ENCODE measurements at regions not wholly inside any gene's neighbourhood (a gene's known extent, or its start where the extent isn't known, plus 50 kb on each side); places are given as distances from the start of the nearest gene placed in this dataset.

DNA sequence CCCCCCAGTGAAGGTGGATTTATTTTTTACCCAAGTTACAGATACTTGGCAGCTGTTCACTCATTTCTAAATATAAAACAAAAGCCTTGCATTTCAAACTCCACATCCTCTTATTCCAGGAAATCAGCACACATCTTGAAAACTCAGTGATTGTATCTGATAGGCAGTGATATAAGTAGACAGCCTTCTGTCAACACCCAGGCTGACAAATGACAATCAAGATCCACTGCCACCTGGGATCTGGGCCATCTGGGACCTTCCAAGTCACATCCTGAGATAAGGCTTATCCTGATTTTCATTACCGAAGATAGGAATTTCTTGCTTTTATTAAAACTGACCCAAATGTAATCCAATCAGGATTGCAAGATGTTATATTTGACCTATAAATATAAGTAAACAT lies 201.3 kb upstream of the PUM3 start (continued):
- TF ChIP-seq, protein P1, sequence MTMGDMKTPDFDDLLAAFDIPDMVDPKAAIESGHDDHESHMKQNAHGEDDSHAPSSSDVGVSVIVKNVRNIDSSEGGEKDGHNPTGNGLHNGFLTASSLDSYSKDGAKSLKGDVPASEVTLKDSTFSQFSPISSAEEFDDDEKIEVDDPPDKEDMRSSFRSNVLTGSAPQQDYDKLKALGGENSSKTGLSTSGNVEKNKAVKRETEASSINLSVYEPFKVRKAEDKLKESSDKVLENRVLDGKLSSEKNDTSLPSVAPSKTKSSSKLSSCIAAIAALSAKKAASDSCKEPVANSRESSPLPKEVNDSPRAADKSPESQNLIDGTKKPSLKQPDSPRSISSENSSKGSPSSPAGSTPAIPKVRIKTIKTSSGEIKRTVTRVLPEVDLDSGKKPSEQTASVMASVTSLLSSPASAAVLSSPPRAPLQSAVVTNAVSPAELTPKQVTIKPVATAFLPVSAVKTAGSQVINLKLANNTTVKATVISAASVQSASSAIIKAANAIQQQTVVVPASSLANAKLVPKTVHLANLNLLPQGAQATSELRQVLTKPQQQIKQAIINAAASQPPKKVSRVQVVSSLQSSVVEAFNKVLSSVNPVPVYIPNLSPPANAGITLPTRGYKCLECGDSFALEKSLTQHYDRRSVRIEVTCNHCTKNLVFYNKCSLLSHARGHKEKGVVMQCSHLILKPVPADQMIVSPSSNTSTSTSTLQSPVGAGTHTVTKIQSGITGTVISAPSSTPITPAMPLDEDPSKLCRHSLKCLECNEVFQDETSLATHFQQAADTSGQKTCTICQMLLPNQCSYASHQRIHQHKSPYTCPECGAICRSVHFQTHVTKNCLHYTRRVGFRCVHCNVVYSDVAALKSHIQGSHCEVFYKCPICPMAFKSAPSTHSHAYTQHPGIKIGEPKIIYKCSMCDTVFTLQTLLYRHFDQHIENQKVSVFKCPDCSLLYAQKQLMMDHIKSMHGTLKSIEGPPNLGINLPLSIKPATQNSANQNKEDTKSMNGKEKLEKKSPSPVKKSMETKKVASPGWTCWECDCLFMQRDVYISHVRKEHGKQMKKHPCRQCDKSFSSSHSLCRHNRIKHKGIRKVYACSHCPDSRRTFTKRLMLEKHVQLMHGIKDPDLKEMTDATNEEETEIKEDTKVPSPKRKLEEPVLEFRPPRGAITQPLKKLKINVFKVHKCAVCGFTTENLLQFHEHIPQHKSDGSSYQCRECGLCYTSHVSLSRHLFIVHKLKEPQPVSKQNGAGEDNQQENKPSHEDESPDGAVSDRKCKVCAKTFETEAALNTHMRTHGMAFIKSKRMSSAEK (CRISPR knock-in tag; IDR thresholded peaks at IDR 0.05; ENCODE audit: borderline replicate concordance) = no peak
- TF ChIP-seq NFATC4 (CRISPR knock-in tag; IDR thresholded peaks at IDR 0.05) (no peak), NR3C1 (CRISPR knock-in tag; conservative IDR thresholded peaks at IDR 0.05; ENCODE audit: low read depth) (no peak), NFYB (CRISPR knock-in tag; conservative IDR thresholded peaks at IDR 0.05; ENCODE audit: low read depth) (no peak), ESRRA (CRISPR knock-in tag; IDR thresholded peaks at IDR 0.05; ENCODE audit: borderline replicate concordance) (no peak), FOXJ3 (CRISPR knock-in tag; IDR thresholded peaks at IDR 0.05; ENCODE audit: borderline replicate concordance) (no peak), IRF2 (CRISPR knock-in tag; IDR thresholded peaks at IDR 0.05; ENCODE audit: borderline replicate concordance, low read depth) (no peak)
- TF ChIP-seq, protein P2, sequence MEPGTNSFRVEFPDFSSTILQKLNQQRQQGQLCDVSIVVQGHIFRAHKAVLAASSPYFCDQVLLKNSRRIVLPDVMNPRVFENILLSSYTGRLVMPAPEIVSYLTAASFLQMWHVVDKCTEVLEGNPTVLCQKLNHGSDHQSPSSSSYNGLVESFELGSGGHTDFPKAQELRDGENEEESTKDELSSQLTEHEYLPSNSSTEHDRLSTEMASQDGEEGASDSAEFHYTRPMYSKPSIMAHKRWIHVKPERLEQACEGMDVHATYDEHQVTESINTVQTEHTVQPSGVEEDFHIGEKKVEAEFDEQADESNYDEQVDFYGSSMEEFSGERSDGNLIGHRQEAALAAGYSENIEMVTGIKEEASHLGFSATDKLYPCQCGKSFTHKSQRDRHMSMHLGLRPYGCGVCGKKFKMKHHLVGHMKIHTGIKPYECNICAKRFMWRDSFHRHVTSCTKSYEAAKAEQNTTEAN (CRISPR knock-in tag; IDR thresholded peaks at IDR 0.05) = no peak
- TF ChIP-seq, protein P3, sequence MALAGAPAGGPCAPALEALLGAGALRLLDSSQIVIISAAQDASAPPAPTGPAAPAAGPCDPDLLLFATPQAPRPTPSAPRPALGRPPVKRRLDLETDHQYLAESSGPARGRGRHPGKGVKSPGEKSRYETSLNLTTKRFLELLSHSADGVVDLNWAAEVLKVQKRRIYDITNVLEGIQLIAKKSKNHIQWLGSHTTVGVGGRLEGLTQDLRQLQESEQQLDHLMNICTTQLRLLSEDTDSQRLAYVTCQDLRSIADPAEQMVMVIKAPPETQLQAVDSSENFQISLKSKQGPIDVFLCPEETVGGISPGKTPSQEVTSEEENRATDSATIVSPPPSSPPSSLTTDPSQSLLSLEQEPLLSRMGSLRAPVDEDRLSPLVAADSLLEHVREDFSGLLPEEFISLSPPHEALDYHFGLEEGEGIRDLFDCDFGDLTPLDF (CRISPR knock-in tag; IDR thresholded peaks at IDR 0.05) = no peak

- DNase-seq (ENCODE audit: low spot score) = no peak
- Mint-ChIP-seq H3K36me3 (no peaks in the 10 kb centered on the region), H3K4me3 (no peak overlapping the region), H3K9me3 (no peaks in the 10 kb centered on the region), H3K27me3 (ENCODE audit: low read depth) (no peaks in the 10 kb centered on the region), H3K27ac (no peak overlapping the region), H3K4me1 (no peaks in the 10 kb centered on the region)
- TF ChIP-seq MXD4 (CRISPR knock-in tag; IDR thresholded peaks at IDR 0.05; ENCODE audit: borderline replicate concordance) = no peak
- TF ChIP-seq ZNF138 (CRISPR knock-in tag; conservative IDR thresholded peaks at IDR 0.05) = no peak
- TF ChIP-seq EMX1 (CRISPR knock-in tag; IDR thresholded peaks at IDR 0.05) = no peak
- TF ChIP-seq GTF2I (CRISPR knock-in tag; conservative IDR thresholded peaks at IDR 0.05) = no peak
- TF ChIP-seq, protein P4, sequence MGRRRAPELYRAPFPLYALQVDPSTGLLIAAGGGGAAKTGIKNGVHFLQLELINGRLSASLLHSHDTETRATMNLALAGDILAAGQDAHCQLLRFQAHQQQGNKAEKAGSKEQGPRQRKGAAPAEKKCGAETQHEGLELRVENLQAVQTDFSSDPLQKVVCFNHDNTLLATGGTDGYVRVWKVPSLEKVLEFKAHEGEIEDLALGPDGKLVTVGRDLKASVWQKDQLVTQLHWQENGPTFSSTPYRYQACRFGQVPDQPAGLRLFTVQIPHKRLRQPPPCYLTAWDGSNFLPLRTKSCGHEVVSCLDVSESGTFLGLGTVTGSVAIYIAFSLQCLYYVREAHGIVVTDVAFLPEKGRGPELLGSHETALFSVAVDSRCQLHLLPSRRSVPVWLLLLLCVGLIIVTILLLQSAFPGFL (CRISPR knock-in tag; IDR thresholded peaks at IDR 0.05; ENCODE audit: borderline replicate concordance) = no peak
- TF ChIP-seq, protein P5, sequence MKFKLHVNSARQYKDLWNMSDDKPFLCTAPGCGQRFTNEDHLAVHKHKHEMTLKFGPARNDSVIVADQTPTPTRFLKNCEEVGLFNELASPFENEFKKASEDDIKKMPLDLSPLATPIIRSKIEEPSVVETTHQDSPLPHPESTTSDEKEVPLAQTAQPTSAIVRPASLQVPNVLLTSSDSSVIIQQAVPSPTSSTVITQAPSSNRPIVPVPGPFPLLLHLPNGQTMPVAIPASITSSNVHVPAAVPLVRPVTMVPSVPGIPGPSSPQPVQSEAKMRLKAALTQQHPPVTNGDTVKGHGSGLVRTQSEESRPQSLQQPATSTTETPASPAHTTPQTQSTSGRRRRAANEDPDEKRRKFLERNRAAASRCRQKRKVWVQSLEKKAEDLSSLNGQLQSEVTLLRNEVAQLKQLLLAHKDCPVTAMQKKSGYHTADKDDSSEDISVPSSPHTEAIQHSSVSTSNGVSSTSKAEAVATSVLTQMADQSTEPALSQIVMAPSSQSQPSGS (CRISPR knock-in tag; IDR thresholded peaks at IDR 0.05; ENCODE audit: borderline replicate concordance, low read depth) = no peak
- TF ChIP-seq ATF3 (CRISPR knock-in tag; conservative IDR thresholded peaks at IDR 0.05) = no peak
- TF ChIP-seq CTCF (IDR thresholded peaks at IDR 0.05) = no peak
- TF ChIP-seq, protein P6, sequence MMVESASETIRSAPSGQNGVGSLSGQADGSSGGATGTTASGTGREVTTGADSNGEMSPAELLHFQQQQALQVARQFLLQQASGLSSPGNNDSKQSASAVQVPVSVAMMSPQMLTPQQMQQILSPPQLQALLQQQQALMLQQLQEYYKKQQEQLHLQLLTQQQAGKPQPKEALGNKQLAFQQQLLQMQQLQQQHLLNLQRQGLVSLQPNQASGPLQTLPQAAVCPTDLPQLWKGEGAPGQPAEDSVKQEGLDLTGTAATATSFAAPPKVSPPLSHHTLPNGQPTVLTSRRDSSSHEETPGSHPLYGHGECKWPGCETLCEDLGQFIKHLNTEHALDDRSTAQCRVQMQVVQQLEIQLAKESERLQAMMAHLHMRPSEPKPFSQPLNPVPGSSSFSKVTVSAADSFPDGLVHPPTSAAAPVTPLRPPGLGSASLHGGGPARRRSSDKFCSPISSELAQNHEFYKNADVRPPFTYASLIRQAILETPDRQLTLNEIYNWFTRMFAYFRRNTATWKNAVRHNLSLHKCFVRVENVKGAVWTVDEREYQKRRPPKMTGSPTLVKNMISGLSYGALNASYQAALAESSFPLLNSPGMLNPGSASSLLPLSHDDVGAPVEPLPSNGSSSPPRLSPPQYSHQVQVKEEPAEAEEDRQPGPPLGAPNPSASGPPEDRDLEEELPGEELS (CRISPR knock-in tag; IDR thresholded peaks at IDR 0.05) = no peak
- TF ChIP-seq USF2 (CRISPR knock-in tag; IDR thresholded peaks at IDR 0.05) = no peak
- TF ChIP-seq ZNF671 (CRISPR knock-in tag; IDR thresholded peaks at IDR 0.05) = no peak
- ATAC-seq = no peak
- ChIA-PET POLR2A (no interaction called here), CTCF (no interaction called here)
These were observed 199.5 kb upstream of the PUM3 start for GRCh38 chr9:3043369-3043768.

Measured in WTC11 (cell line).